GM12873 (cell line): ENCODE measurements at regions not wholly inside any gene's neighbourhood (a gene's known extent, or its start where the extent isn't known, plus 50 kb on each side); places are given as distances from the start of the nearest gene placed in this dataset.

Experiments used
- TF ChIP-seq, protein P1 (sequence below): IDR thresholded peaks from 2 replicates; pipeline ENCODE4 v1.5.1; 2012; ENCODE audit warnings: low read depth, mild to moderate bottlenecking, moderate library complexity, low read length, control low read depth; ENCODE audit not compliant: insufficient read depth; ENCODE audit errors: missing control alignments

DNA sequence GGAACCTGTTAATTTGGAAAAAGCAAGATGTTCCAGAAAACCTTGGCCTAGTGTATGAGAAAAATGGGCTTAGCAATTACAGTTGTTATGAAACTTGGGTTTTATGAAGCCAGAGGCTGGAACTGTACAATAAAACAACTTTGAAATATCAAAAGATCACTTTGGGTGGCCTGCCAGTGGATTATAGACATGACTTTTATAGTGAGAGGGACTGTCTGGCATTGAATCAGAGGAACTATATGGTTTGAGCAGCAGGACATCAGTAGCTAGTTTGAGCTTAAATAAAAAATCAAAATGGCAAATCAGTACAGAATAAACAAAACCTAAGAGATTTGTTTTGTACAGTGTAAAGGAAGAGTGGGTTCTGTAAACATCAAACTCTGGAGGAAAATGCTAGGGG lies 115.0 kb upstream of the PTPRG start:
- TF ChIP-seq, protein P1, sequence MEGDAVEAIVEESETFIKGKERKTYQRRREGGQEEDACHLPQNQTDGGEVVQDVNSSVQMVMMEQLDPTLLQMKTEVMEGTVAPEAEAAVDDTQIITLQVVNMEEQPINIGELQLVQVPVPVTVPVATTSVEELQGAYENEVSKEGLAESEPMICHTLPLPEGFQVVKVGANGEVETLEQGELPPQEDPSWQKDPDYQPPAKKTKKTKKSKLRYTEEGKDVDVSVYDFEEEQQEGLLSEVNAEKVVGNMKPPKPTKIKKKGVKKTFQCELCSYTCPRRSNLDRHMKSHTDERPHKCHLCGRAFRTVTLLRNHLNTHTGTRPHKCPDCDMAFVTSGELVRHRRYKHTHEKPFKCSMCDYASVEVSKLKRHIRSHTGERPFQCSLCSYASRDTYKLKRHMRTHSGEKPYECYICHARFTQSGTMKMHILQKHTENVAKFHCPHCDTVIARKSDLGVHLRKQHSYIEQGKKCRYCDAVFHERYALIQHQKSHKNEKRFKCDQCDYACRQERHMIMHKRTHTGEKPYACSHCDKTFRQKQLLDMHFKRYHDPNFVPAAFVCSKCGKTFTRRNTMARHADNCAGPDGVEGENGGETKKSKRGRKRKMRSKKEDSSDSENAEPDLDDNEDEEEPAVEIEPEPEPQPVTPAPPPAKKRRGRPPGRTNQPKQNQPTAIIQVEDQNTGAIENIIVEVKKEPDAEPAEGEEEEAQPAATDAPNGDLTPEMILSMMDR: no peak

GRCh38 chr3:61448378-61448777 lies 113.0 kb upstream of the PTPRG start:
- TF ChIP-seq, protein P1: no peak

GRCh38 chr3:61449327-61450040 lies 111.9 kb upstream of the PTPRG start:
- TF ChIP-seq, protein P1: no peak

DNA sequence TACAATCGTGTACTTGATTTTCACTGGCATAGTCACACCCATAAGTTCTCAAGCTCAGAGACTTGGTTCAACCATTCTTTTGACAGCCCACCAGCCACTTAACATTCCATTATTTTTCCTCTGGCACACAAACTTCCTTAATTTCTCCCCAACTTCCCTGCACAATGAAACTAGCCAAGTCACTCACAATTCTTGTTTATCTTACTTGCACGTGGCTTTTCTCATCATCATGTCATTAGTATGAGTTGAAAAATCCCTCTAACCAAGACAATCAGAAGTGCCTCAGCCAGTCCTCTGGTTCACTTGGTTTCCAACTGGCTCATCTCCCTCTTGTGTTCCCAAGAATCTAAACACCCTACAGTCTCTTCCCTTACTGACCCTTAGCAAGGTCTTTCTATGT lies 110.5 kb upstream of the PTPRG start:
- TF ChIP-seq, protein P1: no peak

GRCh38 chr3:61451841-61452240 lies 109.5 kb upstream of the PTPRG start:
- TF ChIP-seq, protein P1: no peak

DNA sequence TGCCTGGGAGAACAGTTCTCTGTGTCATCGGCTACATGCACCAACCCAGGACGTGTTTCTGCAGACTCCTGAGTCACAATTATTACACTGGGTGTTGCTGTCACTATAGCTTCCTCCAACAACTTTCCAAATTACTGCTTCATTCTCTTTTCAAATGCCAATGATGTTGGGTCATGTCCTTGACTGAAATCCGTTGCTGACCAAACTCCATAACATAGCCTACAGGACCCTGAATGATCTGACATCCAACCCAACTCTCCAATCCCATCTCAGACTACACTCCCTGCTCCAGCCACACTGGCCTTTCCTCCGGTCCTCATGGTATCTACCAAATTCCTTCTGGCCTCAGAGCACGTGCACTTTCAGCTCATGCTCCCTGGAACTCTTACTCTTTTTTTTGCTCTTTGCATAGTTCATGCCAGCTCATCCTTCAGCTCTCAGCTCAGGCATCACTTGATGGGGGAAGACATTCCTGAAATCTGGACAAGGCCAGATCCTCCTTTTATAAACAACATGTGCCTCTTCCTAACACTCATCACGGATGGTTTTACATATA lies 108.8 kb upstream of the PTPRG start:
- TF ChIP-seq, protein P1: no peak

GRCh38 chr3:61454006-61454585 lies 107.3 kb upstream of the PTPRG start:
- TF ChIP-seq, protein P1: no peak
